ENCODE measurements at regions not wholly inside any gene's neighbourhood (a gene's known extent, or its start where the extent isn't known, plus 50 kb on each side); places are given as distances from the start of the nearest gene placed in this dataset.

DNA sequence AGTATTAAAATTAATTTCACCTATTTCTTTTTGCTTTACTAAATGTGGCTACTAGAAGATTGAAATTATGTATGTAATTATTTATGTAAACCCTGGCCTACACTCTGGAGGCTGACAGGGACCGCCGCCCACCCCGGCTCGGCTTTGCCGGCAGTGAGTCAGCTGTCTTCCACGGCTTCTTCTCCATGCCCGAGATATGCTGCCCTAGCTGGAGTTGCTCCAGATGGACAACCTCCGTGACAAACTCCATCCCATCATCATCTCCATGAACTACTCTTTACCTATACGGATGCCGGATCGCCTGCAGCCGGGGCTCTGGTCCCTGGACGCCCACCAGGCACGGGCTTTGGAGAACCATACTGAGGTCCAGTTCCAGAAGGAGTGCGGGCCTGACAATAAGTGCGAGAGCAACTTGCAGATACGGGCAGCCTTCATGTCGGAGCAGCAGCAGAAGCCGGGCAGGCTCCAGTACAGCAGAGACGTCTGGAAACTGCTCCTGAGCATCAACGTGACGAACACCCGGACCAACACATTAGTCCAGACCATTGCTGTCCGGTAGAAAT, 86.9 kb upstream of the NID2 start:
- no peak overlapping the region for H3K4me3 ChIP-seq
- no peak for ATAC-seq (ENCODE audit: low FRiP score in 2 of 2)
- no peak overlapping the region for H3K27ac ChIP-seq
- WGBS, 2 donors: 94% methylated on average over 23 to 24 of the region's 24 CpGs
- no peaks in the 10 kb centered on the region for H3K9me3 ChIP-seq
- H3K27me3 ChIP-seq: no peaks in the 10 kb centered on the region
- TF ChIP-seq POLR2A (IDR thresholded peaks at IDR 0.05): no peak
- TF ChIP-seq EP300 (IDR thresholded peaks at IDR 0.05): no peak
- no peak for TF ChIP-seq POLR2AphosphoS5 (IDR thresholded peaks at IDR 0.05)
- no peak for TF ChIP-seq CTCF (IDR thresholded peaks at IDR 0.05)
- peak in 1 of 2 donors; percentile 66 for DNase-seq
- H3K4me1 ChIP-seq: no peaks in the 10 kb centered on the region
- H3K36me3 ChIP-seq: no peaks in the 10 kb centered on the region

DNA sequence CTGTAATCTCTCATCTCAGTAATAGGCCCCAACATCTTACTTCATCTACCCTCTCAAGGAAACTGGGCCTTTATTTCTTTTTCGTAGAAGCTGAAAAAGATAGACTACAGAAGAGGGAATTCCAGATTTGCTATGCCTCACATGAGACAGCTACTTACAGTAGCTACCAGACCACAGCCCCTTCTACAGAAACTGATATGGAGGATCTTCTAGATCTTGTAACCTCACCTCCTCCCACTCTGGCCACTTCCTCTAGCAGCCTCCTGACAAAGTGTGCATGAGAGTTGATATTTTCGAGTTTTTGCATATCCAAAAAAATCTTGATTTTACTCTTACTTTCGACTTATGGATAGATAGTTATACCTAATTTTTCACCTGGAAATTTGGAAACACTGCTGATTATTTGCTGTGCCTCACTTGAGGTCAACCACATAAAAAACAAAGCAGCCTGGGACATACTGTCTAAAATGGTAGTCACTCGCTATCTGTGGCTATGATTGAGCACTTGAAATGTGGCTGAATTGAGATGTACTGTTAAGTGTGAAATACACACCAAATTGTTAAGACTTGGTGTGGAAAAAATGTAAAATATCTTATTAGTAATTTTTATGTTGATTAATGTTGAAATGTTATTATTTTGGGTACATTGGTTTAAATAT, 86.3 kb upstream of the NID2 start:
- TF ChIP-seq POLR2AphosphoS5 (IDR thresholded peaks at IDR 0.05) (no peak), CTCF (IDR thresholded peaks at IDR 0.05) (no peak), EP300 (IDR thresholded peaks at IDR 0.05) (no peak), POLR2A (IDR thresholded peaks at IDR 0.05) (no peak)
- no peak overlapping the region for H3K27ac ChIP-seq
- DNase-seq: no peak
- 85 to 88% methylated on average over 4 of the region's 4 CpGs for WGBS, 2 donors
- ATAC-seq (ENCODE audit: low FRiP score in 2 of 2): no peak
- H3K9me3 ChIP-seq: no peaks in the 10 kb centered on the region
- H3K36me3 ChIP-seq: no peaks in the 10 kb centered on the region
- no peaks in the 10 kb centered on the region for H3K27me3 ChIP-seq
- no peaks in the 10 kb centered on the region for H3K4me1 ChIP-seq
- no peak overlapping the region for H3K4me3 ChIP-seq

GRCh38 chr14:52153939-52154338, 85.1 kb upstream of the NID2 start:
- WGBS, 2 donors: 0 to 6% methylated on average over 1 of the region's 1 CpG
- DNase-seq: no peak
- no peaks in the 10 kb centered on the region for H3K36me3 ChIP-seq
- no peak for ATAC-seq (ENCODE audit: low FRiP score in 2 of 2)
- no peaks in the 10 kb centered on the region for H3K27me3 ChIP-seq
- TF ChIP-seq POLR2AphosphoS5 (IDR thresholded peaks at IDR 0.05) (no peak), CTCF (IDR thresholded peaks at IDR 0.05) (no peak), POLR2A (IDR thresholded peaks at IDR 0.05) (no peak), EP300 (IDR thresholded peaks at IDR 0.05) (no peak)
- no peaks in the 10 kb centered on the region for H3K4me1 ChIP-seq
- H3K9me3 ChIP-seq: no peaks in the 10 kb centered on the region
- H3K27ac ChIP-seq: no peak overlapping the region
- no peak overlapping the region for H3K4me3 ChIP-seq

GRCh38 chr14:52150162-52150561, 81.3 kb upstream of the NID2 start:
- TF ChIP-seq POLR2AphosphoS5 (IDR thresholded peaks at IDR 0.05) (no peak), POLR2A (IDR thresholded peaks at IDR 0.05) (no peak), CTCF (IDR thresholded peaks at IDR 0.05) (no peak), EP300 (IDR thresholded peaks at IDR 0.05) (no peak)
- ATAC-seq (ENCODE audit: low FRiP score in 2 of 2) (no peak), DNase-seq (no peak)
- Histone ChIP-seq H3K27ac (no peak overlapping the region), H3K9me3 (no peaks in the 10 kb centered on the region), H3K4me3 (no peak overlapping the region), H3K36me3 (no peaks in the 10 kb centered on the region), H3K27me3 (no peaks in the 10 kb centered on the region), H3K4me1 (no peaks in the 10 kb centered on the region)
- WGBS, 2 donors: 88 to 89% methylated on average over 2 of the region's 2 CpGs

DNA sequence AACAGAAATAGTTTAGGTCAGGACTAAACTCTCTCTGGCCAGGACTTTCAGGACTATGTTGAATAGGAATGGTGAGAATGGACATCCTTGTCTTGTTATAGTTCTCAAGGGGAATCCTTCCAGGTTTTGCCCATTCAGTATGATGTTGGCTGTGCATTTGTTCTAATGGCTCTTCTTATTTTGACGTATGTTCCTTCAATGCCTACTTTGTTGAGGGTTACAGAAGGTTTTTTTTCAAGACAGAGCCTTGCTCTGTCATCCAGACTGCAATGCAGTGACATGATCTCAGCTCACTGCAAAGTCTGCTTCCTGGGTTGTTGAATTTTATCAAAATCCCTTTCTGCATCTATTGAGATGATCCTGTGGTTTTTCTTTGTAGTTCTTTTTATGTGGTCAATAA, 79.5 kb upstream of the NID2 start:
- WGBS, 2 donors: 85 to 88% methylated on average over 1 of the region's 1 CpG
- Histone ChIP-seq H3K36me3 (no peaks in the 10 kb centered on the region), H3K27ac (no peak overlapping the region), H3K9me3 (no peaks in the 10 kb centered on the region), H3K27me3 (no peaks in the 10 kb centered on the region), H3K4me1 (no peaks in the 10 kb centered on the region), H3K4me3 (no peak overlapping the region)
- TF ChIP-seq CTCF (IDR thresholded peaks at IDR 0.05) (no peak), EP300 (IDR thresholded peaks at IDR 0.05) (no peak), POLR2AphosphoS5 (IDR thresholded peaks at IDR 0.05) (no peak), POLR2A (IDR thresholded peaks at IDR 0.05) (no peak)
- ATAC-seq (ENCODE audit: low FRiP score in 2 of 2): no peak
- DNase-seq: no peak

All from upper lobe of left lung (tissue), 6 donors.